ENCODE measurements at regions not wholly inside any gene's neighbourhood (a gene's known extent, or its start where the extent isn't known, plus 50 kb on each side); places are given as distances from the start of the nearest gene placed in this dataset.
A peak's percentile ranks its signal among the peaks of the same experiment; 100 is the strongest.

- Mint-ChIP-seq H3K27ac (no peak overlapping the region), H3K36me3 (no peaks in the 10 kb centered on the region), H3K27me3 (ENCODE audit: low read depth) (no peaks in the 10 kb centered on the region), H3K4me3 (no peak overlapping the region), H3K9me3 (peaks cover 17% of the 10 kb centered on the region), H3K4me1 (no peaks in the 10 kb centered on the region)
- ChIA-PET POLR2A (no interaction called here), CTCF (no interaction called here)
- no peak for TF ChIP-seq MLX (CRISPR knock-in tag; IDR thresholded peaks at IDR 0.05)
- no peak for TF ChIP-seq NR1H2 (CRISPR knock-in tag; IDR thresholded peaks at IDR 0.05)
- no peak for TF ChIP-seq ATF1 (CRISPR knock-in tag; IDR thresholded peaks at IDR 0.05)
- TF ChIP-seq E2F5 (CRISPR knock-in tag; IDR thresholded peaks at IDR 0.05): no peak
- ATAC-seq (no peak), DNase-seq (ENCODE audit: low spot score) (no peak)
Measured at GRCh38 chr5:122674385-122674784, 100.5 kb upstream of the SNX2 start.

GRCh38 chr5:122680623-122681350 is 94.1 kb upstream of the SNX2 start:
- no peaks in the 10 kb centered on the region for H3K36me3 Mint-ChIP-seq
- TF ChIP-seq ARID4B (CRISPR knock-in tag; IDR thresholded peaks at IDR 0.05; ENCODE audit: borderline replicate concordance): no peak
- no peak for TF ChIP-seq USF2 (CRISPR knock-in tag; IDR thresholded peaks at IDR 0.05)
- no peak for TF ChIP-seq ZNF121 (CRISPR knock-in tag; IDR thresholded peaks at IDR 0.05)
- no peak for TF ChIP-seq ZNF232 (CRISPR knock-in tag; IDR thresholded peaks at IDR 0.05)
- no peak for TF ChIP-seq E2F5 (CRISPR knock-in tag; IDR thresholded peaks at IDR 0.05)
- TF ChIP-seq EMX1 (CRISPR knock-in tag; IDR thresholded peaks at IDR 0.05): no peak
- TF ChIP-seq NFATC4 (CRISPR knock-in tag; IDR thresholded peaks at IDR 0.05): no peak
- TF ChIP-seq KAT7 (CRISPR knock-in tag; IDR thresholded peaks at IDR 0.05; ENCODE audit: borderline replicate concordance): no peak
- TF ChIP-seq RORB (CRISPR knock-in tag; IDR thresholded peaks at IDR 0.05): no peak
- no peak for TF ChIP-seq JAZF1 (CRISPR knock-in tag; IDR thresholded peaks at IDR 0.05)
- TF ChIP-seq HMGA2 (CRISPR knock-in tag; IDR thresholded peaks at IDR 0.05): no peak
- no peak for TF ChIP-seq ZNF416 (CRISPR knock-in tag; IDR thresholded peaks at IDR 0.05)
- no peak for TF ChIP-seq MYBL2 (CRISPR knock-in tag; IDR thresholded peaks at IDR 0.05)
- no peak for TF ChIP-seq ELF4 (CRISPR knock-in tag; IDR thresholded peaks at IDR 0.05; ENCODE audit: low read depth)
- no peak for TF ChIP-seq ZNF263 (CRISPR knock-in tag; IDR thresholded peaks at IDR 0.05; ENCODE audit: low read depth)
- no peak for TF ChIP-seq CREM (CRISPR knock-in tag; IDR thresholded peaks at IDR 0.05)
- no peak for TF ChIP-seq ZMAT4 (CRISPR knock-in tag; IDR thresholded peaks at IDR 0.05)
- ATAC-seq: peak; percentile 39
- no peak for DNase-seq (ENCODE audit: low spot score)
- POLR2A ChIA-PET: no interaction called here
- H3K4me3 Mint-ChIP-seq: no peak overlapping the region
- CTCF ChIA-PET: interaction anchor here (0.6 kb wide), 1 partner anchor 700 kb away, joined by 3 read pairs; no protein-coding TSS in a partner anchor
- peaks cover 4% of the 10 kb centered on the region for H3K9me3 Mint-ChIP-seq
- no peaks in the 10 kb centered on the region for H3K27me3 Mint-ChIP-seq (ENCODE audit: low read depth)
- H3K4me1 Mint-ChIP-seq: no peaks in the 10 kb centered on the region
- no peak overlapping the region for H3K27ac Mint-ChIP-seq

Data from WTC11 (cell line).